T-helper 2 cell treated with Interferon-gamma antibody and Interleukin-4, amounts not matched to agents 100 ng/mL and 5 ng/mL, for 36 hours (primary cell): ENCODE measurements at regions not wholly inside any gene's neighbourhood (a gene's known extent, or its start where the extent isn't known, plus 50 kb on each side); places are given as distances from the start of the nearest gene placed in this dataset.

Experiments used
- intact Hi-C: fragments of 100-400 bp; cut with micrococcal nuclease; formaldehyde crosslinking; loops from one replicate; pipeline ENCODE4 v1.15.1; 2023

GRCh38 chr2:128448331-128449225, 129.9 kb upstream of the HS6ST1 start:
- intact Hi-C loops: no loop called here

- intact Hi-C loops: no loop called here
Measured at GRCh38 chr2:128449226-128450061, 130.8 kb upstream of the HS6ST1 start.

DNA sequence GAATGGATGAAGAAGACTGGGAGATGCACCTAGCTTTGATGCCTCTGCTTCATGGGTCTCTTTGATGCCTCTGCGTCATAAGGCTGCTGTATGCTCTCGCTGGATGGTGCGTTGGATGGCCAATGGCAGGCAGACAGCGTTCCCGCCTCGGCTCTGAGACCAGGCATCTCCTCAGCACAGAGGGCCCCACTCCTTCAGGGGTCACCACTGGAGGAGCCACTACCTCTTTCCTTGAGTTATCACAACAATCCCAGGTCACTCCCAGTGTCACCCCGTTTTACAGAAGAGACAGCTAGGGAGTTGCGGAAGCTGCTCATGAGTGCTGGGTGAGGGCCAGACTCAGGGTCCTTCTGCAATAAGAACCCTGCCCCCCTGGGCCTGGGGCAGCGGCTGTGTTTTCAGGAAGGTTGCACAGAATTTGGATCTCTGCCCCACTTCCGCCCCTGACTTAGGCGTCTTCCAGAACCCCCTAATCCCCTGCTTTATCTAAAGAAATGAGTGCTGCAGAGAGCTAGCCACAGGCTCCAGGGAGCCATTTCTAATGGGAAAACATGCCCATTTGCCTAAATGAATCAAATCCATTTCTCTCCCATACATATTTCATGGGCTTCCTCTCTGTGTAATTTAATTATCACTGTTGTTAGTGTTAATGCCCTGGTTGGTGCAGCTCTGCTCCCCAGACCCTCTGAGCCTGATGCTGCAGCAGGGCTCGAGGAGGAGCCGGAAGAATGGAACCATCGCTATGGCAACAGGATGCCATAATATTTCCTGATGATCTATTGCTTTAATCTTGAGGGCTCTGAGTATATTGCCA, 131.8 kb upstream of the HS6ST1 start:
- intact Hi-C loops: no loop called here

GRCh38 chr2:128451084-128452023, 132.7 kb upstream of the HS6ST1 start:
- intact Hi-C loops: no loop called here

- intact Hi-C loops: no loop called here
Measured at GRCh38 chr2:128452024-128452411, 133.3 kb upstream of the HS6ST1 start.

- intact Hi-C loops: no loop called here
Measured at GRCh38 chr2:128452536-128453530, 134.2 kb upstream of the HS6ST1 start.

GRCh38 chr2:128454980-128455720, 136.5 kb upstream of the HS6ST1 start:
- intact Hi-C loops: no loop called here

GRCh38 chr2:128455721-128456050, 137.0 kb upstream of the HS6ST1 start:
- intact Hi-C loops: no loop called here

- intact Hi-C loops: no loop called here
Measured at GRCh38 chr2:128456281-128456680, 137.6 kb upstream of the HS6ST1 start.

DNA sequence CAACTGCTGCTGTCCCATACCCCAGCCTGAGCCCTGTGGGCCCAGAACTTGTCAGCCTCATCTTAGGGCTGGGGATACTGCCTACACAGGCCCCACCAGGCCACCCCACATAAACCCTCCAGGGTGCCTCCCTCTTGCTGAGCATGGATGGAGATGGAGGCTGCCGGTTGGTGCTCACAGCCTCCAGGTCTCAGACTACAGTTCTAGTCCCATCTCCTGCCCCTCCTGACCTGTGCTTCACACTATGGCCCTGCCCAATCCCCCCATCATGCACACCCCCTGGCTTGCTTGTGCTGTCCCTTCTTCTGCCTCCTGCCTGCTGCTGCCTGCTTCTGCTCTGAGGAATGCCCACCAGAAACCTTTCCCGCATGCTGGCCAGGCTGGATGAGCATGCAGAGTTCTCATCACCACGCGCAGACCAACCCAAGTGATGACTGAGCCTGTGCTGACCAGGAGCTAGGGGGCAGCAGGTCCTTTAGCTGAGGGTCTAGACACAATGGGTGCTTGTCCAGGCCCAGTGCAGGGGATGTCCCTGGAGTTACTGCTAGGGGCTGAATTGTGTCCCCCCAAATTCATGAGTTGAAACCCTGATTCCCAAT, 138.4 kb upstream of the HS6ST1 start:
- intact Hi-C loops: no loop called here

- intact Hi-C loops: no loop called here
Measured at GRCh38 chr2:128457716-128458115, 139.0 kb upstream of the HS6ST1 start.

DNA sequence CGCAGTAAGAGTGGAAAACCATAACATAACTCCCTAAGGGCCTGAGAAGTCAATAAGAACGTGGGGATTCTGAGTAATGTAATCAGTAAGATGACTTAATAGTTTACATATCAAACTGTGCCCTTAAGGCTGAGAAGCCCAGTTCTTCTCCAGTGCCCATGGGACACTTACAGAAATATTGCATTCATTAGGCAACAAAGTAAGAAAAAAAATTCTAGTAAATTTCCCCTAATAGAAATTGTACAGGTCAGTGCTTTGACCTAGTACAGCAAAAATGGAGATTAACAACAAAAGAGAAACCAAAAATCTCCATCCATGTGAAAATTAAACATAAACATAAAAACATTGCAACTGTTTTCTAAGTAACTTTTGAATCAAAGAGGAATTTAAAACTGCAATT, 139.8 kb upstream of the HS6ST1 start:
- intact Hi-C loops: no loop called here

DNA sequence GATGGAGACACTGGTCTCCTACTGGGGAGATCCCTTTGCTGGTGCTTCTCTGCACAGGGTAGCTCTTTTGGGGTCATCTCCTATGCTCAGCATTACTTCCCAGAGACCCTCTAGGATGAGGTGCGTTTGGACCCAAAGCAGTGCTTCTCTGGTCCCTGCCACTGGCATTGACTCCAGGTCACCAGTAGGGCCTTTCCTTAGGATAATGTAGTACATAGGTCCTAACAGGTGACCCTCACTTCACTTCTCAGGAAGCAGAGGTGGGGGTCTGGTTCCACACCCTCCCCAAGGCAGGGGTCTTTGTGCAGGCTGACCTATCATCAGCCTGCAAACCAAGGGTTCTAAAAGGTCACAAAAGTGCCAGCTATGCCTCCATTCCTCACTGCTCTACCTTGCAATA, 145.8 kb upstream of the HS6ST1 start:
- intact Hi-C loops: no loop called here

DNA sequence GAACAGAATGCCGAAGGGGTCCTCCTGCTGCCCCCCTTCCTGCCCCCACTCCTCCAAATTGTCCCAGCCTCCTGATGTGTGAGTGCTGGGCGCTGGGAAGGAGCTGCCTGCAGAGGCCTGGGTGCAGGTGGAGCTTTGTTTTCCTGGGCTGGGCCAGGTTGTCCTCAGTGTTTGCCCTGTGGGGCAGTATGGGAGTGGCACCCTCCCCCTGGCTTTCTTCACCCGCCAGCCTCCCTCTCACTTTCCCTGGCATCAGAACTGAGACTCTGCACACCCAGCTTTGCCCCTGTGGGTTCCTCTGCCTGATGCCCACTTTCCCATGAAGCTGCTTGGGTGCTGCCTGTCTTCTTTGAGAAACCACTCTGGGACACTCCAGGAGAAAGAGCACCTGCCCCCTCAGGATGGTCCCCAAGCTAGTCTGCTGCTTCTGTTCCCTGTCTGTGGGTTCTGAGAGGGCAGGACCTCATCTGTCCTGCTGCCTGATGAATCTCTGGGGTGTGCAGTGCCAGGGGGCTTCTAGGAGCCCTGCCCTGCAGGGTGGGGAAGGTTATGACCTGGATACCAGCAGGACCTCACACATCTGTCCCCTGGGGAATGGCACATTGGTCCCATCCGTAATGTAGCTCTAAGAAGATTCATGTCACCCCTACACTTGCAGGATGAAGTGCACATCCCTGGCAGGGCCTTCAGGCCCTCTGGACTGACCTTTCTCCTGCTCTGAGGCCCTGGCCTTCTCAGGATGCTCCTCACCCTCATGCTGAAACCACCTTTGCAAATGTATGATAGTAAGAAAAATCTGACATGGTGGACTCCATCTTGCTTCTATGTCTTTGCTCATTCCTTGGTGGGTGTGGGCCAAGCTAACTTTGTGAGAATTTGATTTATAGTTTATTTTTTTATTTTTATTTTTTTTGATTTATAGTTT, 146.8 kb upstream of the HS6ST1 start:
- intact Hi-C loops: no loop called here

GRCh38 chr2:128466376-128466775, 147.7 kb upstream of the HS6ST1 start:
- intact Hi-C loops: no loop called here

DNA sequence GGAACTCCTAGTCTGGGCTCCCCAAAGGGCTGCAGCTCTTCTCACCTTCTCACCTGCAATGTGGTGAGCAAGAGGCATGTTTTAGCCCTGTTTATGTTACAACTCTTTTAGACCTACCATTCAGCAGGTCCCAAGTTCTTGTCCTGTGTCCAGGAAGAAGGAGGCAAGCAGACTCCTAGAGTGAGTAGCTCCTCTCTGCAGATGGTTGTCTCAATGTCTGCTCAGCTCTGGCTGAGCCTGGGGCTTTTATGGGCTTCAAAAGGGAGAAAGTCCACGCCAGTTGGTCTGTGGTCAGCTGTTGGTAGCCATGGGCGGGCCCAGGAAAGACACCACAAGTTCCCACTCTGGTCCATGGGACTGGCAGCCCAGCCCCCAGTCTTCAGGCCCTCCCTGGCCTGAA, 148.1 kb upstream of the HS6ST1 start:
- intact Hi-C loops: no loop called here

DNA sequence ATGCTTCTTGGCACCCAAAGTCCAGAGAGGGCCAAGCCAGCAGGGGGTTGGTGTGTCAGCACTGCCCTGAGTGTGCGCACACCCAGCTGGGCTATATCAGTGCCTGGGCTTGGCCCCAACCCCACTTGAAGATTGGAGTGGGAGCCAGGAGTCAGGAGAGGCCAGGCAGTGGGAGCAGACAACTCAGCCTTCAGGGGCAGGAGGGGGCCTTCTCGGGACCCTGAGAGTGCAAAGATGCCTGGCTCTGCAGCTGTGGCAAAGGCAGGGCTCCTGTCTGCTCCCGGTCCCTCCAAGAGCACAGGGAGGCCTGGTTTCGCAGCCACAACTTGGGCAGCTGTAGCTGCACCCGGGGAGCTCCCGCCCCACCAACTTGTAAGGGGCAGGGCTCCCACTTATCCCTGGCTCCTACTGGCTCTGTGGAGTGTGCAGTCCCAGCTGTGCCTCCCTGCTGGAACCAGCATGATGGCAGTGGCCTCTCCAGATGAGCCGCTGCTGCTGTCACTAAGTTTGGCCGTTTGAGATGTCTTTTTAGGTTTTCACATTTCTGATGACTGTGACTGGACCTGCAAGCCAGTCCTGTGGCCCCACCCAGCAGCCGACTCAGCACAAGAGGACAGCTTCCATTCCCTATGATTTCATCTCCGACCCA, 148.8 kb upstream of the HS6ST1 start:
- intact Hi-C loops: no loop called here
